ENCODE measurements at regions not wholly inside any gene's neighbourhood (a gene's known extent, or its start where the extent isn't known, plus 50 kb on each side); places are given as distances from the start of the nearest gene placed in this dataset.

- TF ChIP-seq YY1 (IDR thresholded peaks at IDR 0.05) (no peak), CTCF (IDR thresholded peaks at IDR 0.05; ENCODE audit: low read depth, low read length, missing input control) (no peak), RAD21 (IDR thresholded peaks at IDR 0.05) (no peak), GABPA (IDR thresholded peaks at IDR 0.05 in 1 of 2, conservative IDR thresholded peaks at IDR 0.05 in 1 of 2) (no peak), EGR1 (IDR thresholded peaks at IDR 0.05; ENCODE audit: low read depth in 2 of 2) (no peak)
- TF ChIP-seq, protein P1, sequence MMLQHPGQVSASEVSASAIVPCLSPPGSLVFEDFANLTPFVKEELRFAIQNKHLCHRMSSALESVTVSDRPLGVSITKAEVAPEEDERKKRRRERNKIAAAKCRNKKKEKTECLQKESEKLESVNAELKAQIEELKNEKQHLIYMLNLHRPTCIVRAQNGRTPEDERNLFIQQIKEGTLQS (IDR thresholded peaks at IDR 0.05): no peak
These were observed 301.9 kb downstream of the ZEB2 start for GRCh38 chr2:144217853-144218633.
